ENCODE measurements at regions not wholly inside any gene's neighbourhood (a gene's known extent, or its start where the extent isn't known, plus 50 kb on each side); places are given as distances from the start of the nearest gene placed in this dataset.

- no peak for TF ChIP-seq CTCF (conservative IDR thresholded peaks at IDR 0.05; ENCODE audit: low read length)
- TF ChIP-seq EZH2phosphoT487 (IDR thresholded peaks at IDR 0.05; ENCODE audit: borderline replicate concordance): no peak
Observed at GRCh38 chr1:194866153-194866552, 1679.7 kb upstream of the B3GALT2 start.

Measured in Loucy (cell line).